ENCODE measurements at regions not wholly inside any gene's neighbourhood (a gene's known extent, or its start where the extent isn't known, plus 50 kb on each side); places are given as distances from the start of the nearest gene placed in this dataset.

DNA sequence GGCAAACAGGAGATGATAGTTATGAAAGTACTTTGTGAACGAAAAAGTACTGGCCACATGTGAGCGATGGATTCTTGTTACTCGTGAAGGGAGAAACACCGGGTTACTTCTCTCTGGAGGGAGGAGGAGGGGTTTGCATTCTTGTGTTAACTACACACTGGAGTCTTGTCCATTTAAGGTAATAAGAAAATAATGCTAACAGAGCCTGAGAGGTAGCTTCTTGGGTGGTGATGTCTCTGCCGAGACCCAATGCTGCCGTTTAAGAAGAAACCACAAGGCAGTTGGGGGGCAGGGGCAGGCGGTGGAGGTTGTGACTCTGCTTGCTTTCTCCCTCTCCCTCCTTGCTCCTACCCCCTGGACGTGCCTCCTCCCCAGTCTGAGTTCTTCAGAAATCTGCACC is 100.9 kb upstream of the ROPN1 start:
- no peak for FAIRE-seq

DNA sequence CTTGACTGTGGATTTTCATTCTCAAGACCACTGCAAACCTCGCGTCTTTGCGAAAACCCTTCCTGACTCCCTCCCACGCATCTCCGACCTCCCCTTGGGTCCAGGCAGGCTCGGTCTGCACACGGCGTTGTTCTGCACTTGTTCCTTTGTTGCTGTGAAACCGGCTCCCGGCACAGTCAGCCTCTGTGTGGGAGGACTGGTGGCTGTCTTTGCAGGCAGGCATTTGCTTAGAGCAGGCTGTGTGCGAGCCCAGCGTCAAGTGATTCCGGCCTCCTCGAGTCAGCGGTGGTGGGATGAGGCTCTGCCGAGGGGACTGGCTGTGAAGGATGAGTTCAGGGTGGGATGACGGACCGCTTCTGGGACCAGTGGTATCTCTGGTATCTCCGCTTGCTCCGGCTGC is 102.6 kb upstream of the ROPN1 start:
- no peak for FAIRE-seq

DNA sequence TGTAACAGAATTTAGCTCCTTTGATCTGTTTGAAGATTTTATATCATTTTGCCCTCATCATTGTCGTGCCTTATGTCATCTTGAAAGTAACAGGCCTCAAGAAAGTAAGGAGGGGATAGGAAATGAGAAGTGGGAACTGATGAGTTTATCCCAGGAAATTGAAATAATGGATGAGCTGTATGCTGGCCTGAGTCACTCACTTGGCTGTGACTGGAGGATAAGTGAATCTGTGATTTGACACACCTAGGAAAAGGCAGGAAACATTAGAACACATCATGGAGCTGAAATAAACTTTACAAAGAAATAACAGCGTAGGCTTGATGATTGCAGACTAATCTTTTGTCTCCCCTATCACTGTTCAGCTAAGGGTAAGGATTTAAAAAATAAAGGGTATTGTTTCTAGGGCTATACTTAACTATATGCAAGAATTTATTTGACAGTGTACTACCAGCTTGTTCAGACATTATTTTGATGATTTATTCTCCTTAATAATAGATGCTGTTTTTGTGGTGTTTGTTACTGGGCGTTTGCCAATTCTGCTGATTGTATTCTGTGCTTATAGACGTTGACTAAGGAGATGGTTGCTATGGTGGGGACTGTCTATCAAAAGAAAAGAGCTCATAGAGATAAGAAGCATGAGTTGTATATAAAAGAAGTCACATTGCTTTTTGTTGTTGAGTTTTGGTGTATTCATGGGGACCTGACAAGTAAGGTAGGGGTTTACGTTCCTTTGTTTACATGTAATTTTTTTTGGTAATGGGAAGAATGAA is 105.6 kb upstream of the ROPN1 start:
- no peak for FAIRE-seq

DNA sequence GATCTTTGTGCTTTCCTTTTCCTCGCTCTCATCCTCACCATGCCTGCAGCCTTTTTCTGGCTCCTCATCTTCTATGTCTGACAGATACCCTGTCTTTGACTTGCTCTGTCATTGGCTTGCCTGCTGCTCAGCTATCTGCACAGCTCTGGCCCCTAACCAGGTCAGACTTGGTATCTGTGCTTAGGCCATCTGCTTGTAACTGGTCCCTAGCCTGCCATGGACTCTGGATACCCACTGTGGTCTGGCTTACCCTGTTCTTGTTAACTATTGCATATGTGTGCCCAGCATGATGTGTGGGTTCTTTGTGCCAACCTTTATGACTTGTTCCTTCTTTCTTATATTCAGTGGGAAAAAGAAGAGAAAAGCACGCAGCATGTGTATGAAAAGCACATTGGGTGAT is 109.7 kb upstream of the ROPN1 start:
- no peak for FAIRE-seq

DNA sequence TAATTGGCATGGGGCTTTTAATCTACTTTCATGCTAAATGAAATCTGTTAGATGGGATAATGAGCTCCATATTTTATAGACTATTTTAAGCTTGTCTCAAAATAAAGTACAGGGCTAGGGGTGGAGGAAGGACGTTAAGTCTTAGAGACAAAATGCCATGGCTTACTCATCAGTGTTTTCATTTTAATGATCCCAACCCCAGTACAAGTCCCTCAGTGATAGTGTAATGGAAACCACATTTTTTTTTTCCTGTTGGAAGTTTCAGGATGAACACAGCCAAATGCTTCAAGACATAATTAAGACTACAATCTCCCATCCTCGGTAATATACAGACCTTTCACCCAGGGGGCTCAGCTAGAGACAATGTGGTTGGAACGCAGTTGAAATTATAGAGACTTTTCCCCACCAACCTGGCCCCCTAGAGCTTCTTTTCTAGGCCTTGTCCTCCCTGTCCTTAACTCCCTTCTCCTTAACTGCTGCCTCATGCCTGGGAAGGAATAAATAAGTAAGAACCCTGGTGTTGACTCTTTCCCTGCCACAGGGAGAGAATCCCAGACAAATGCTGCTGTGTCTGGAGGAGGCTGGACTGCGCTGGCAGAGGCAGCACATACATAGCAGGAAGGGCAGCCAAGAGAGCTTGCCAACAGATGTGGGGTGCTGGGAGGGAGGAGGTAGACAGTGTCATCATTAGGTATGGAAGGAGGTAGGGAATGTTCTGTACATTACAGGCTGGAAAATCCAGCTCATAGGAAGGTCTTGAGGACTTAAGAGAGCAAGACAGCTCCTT is 115.4 kb upstream of the ROPN1 start:
- no peak for FAIRE-seq

DNA sequence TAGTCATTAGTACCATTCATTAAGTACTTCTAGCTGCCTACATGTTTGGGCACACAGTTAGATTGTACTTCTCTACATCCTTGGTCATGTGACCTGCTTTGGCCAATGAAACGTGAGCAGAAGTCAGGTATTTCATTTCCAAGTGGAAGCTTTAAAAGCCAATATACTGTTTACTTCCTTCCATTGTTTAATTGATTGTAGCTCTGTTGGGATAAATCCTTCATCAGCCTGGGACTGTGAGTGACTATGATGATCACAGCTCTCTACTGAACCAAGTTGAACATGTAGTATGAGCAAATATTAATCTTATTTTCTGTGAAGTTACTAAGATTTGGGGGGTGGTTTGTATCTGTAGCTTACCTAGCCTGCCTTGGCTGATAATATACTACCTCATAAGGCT is 116.5 kb upstream of the ROPN1 start:
- FAIRE-seq = no peak

DNA sequence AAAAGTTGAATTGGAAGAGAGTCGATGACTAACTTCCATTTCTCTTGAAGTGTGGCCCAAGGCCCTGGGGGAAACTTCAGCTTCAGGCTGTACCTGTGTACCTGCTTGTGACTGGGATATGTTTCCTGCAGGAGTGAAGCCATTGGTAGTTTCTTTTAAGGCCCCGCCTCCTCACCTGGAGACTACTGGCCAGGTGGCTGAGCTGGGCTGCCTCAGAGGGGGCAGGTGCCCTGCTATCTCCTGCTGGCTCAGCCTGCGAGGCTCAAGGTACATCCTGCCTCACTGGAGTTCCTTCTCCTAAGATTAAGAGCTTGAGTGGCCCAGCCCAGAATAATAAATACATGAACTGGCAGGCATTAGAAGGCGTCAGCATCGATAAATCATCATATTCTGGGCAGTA is 121.6 kb upstream of the ROPN1 start:
- no peak for FAIRE-seq

DNA sequence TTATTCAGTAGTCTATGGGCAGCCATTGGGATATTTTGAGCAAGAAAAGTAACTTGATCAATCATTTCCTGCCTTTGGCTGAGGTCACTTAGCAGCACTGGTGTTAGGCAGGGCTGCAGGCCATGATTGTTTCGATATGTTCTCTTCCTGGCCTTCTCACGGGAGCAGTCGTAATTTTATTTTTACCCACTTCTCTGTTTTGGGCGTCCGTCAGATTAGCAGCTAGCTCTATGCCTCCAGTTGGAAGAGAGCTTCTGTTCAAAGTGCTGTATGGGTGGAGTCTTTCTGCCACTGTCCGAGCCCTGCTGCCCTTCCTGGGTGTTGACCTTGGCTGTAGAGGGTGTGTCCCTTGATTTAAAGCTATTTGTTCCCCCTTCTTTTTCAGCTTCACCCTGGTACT is 123.4 kb upstream of the ROPN1 start:
- no peak for FAIRE-seq

DNA sequence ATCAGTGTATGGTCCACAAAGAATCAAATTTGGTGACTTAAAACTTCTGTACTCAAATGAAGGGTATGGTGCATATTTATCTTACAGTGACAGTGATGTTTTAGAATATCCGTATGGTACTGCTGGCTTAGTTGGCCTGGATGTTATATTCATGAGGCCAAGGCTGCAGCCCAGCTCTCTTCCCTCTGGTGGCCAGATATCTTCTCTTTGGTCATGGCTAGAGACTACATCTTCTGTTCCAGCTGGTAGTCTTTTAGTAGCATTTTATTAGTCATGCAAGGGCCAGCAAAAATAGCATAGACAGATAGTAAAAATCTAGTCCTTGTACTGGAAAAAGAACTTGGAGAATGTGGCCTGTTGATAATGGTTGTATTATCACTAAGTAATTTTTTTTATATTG is 124.0 kb upstream of the ROPN1 start:
- FAIRE-seq = no peak

DNA sequence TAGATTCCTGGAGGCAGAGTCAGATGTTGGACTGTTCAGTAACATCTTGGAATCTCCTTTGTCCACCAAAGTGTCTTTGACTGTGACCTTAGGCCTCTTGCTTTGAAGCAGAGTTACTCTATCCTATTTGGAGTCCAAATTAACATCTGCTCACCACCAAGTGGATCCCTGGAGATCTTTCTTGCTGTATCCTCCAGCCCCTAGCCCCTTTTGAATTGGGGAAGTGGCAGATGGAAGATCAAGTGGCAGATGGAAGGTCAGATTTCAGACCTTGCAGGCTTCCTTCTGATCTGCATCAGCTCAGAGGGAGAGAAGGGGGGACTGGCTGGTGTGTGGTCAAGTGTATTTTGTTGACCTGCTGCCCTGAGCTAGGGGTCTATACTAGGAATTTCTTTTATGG is 125.0 kb upstream of the ROPN1 start:
- no peak for FAIRE-seq

DNA sequence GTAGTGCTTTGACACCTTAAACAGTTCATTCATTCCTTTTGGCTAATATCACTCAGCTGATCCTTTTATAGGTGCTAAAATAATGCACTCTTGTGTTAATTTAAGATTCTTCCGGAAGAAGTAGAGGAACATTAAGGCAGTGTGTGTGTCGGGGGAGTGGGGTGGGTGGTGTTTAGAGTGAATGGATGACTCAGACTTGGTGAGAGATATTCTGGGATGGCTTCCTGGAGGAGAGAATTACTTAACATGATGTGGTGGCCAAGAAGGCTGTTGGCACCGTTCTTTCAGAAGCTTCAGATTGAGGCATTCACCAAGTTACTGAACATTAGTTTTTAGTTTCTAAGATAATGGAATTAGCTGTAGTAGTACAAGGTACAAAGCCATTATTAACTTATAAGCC is 125.6 kb upstream of the ROPN1 start:
- FAIRE-seq = no peak

DNA sequence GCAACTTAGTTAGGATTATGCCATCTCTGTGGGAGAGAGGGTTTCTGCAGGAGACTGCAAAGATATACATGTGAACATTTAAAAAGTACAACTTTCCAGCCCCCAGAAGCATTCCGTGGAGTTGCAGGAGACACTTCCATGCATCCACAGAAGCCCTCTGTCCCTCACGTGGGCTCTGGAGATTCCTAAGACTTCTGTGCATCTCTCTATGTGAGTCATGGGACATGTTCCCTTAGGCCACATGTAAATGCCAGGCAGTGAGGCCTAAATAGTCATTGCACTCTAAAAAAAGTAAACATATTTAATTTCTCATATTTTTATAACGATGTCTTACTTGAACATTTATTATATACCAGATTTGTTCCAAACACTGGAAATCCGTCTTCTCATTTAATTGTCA is 126.5 kb upstream of the ROPN1 start:
- no peak for FAIRE-seq

DNA sequence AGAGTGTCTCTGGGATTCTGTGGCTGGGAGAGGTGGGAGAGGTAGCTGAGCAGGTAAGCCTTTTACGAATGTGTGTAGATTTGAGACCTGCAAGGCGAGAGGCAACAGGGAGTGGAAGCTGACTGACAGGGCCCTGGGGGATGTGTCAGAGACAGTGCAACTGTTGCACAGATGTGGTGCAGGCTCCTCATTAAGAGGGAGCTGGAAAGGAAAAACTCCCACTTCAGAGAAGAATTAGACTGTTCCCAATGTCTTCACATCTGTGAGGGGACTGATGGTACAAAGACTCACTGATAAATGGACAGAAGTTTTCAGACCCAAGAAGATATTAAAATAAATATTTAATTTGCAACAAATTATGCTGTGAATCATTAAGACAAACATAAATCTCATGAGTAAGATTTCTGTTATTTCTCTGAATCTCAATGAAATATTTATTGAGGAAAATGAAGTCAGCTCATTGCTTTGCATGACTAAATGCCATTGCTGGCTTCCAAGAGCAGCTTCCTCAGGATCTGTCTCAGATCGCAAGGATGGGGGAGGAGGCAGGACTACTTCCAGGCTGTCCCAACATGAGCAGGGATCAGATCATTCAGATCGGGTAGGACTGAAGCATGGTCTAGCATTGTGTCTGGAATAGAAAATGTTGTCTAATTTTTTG is 127.3 kb upstream of the ROPN1 start:
- no peak for FAIRE-seq

DNA sequence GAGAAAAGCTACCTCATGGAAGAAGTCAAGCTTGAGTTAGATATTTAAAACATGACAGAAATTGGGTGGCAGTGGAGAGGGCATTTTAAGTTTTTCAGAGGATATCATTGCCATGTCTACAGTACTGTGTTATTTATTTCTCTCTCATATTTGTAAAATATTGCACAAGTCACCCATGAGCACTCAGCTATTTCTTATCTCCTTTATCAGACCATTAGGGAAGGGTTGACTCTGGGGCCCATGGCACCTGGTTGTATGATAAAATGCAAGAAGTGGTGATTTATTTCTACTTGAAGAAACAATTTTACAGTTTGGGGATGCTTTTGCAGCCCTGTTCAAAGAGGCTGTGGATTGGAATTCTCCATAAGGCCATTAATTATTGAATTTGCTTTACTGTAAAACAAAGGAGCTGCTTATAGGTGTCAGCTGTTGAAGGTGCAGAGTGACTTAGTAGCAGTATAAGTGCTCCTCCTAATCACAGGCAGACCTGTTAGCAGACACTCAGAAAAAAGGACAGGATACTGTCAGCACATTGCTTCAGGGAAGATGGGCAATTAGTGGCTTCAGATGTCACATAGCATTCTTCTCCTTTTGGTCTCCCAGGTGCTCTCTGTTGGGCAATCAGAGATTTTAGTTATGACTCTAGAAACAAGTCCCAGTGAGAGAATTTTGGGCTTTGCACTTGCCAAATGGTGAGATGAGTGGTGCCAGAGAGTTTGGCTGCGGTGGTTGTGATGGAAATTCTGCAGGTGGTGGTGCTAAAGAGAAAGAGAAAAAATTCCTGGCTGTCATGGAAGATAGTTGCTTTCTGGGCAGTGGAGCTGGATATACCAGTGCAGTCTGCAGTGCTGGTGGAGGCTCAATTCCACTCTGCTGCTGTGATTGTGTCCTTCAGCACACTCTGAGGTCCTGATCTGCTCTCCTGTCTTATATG is 129.7 kb upstream of the ROPN1 start:
- FAIRE-seq = no peak

DNA sequence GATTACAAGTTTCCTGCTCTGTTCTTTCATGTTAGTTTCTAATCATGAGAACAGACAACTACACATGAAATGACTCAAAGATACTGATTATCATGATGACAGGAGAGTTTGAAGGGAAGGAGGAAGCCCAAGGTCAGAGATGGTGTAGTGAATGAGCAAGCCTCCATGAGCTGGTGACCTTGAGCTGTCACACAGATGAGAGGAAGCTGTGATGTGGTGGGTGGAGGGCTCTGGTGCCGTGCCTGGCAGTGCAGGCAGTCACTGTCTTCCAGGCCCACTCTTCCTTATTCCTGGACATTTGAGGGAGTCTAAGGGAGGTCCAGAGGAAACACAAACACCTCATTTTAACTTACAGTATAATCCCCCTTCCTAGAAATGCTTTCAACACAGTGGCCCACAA is 133.4 kb upstream of the ROPN1 start:
- no peak for FAIRE-seq

DNA sequence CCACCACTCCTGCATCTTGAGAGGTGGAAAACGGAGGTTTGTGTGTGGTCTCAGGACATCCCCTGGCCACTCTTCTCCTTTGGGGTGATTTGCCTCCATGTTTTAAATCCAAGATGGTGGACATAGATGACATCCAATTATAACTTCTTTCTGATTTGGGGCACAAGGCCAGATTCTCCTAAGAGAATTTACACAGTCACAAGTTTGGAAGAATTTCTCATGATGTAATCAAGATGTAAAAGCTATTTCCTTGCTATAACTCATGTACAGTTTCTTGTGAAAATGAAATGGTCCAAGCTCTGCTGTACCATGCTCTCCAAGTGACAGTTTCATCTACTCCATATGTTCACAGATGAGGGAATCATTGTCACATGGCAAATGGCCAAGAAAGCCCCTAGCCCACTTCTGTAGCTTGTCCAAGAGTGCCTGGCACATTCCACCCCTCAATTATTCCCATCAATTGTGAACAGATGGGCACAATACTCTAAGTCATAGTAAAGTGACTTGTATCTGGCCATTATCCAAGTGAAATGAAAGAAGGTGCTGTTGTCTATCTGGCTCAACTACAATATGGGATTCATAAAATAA is 134.6 kb upstream of the ROPN1 start:
- FAIRE-seq = no peak

DNA sequence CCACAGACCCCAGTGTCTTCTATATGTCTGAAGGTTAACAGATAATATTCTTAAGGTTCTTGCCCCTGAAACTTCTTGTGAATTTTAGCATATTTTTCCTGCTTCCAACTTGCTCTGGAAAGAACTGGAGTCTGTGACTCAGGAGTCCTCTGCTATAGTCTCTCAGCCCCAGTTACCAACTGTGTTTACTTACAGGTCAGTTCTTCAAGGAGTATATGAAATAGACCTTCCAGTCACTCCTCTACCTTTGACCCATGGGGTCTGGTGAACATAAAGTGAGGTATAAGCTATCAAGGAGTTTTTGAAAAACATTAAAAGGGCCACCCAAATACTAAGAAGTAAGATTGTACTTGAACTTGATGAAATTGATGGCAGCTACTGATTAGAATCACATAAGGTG is 139.2 kb upstream of the ROPN1 start:
- no peak for FAIRE-seq

DNA sequence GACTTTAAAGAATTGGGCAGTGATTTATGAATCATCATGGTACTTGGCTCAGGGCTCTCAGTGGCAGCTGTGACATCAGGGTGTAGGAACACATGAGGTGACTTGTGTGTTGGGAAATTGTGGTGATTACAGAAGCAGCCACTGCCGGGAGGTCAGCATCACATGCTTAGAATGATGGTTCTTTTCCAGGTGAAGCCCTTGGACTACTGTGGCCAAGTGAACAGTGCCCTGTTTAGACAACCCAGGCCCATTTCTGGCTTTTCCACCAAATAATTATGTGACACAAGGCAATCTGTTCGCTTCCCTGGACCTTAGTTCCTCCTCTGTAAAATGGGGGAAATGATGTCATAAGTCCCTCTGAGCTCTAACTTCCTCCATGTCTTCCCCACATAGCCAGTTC is 139.7 kb upstream of the ROPN1 start:
- no peak for FAIRE-seq

DNA sequence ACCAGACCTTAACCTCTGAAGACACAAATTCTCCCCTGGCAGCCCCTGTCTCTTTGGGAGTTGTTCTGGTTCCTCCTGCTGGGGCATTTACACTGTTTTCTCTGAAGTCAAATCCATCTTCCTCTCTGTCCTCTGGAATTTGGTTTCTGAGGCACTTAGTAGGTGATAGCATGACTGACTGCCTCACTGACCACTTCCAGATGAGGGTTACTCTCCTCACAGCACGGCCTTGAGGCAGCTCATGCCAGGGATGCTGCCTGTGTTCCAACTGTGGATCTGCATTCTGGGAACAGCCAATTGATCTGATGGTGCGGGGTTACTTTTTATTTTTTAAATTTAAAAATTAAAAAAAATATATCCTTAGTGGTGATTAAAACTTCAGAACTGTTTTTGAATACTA is 140.9 kb upstream of the ROPN1 start:
- FAIRE-seq = no peak

DNA sequence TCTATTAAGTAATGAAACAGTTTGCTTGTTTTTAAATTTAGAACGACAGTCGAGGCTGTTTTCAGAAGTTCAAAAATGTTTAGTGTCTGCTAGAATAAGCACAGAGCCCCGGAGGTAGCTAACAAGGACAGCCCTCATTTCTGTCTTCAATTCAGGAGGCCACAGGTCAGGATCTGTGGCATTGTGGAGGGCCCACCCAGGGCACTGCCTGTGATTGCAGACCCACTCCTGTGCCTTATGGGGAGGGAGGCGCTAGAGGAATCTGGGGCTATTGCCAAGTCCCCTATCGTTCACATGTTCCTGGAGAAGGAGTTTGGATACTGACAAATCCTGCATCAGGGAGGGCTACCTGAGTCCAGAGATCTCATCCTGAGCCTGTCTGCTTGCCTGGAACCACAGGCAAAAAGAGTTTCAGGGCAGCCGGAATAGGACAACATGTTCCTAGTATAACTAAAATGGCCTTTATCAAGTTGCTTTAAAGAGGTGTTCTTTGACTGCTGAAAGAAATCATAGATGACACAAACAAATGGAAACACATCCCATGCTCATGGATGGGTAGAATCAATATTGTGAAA is 141.5 kb upstream of the ROPN1 start:
- no peak for FAIRE-seq

DNA sequence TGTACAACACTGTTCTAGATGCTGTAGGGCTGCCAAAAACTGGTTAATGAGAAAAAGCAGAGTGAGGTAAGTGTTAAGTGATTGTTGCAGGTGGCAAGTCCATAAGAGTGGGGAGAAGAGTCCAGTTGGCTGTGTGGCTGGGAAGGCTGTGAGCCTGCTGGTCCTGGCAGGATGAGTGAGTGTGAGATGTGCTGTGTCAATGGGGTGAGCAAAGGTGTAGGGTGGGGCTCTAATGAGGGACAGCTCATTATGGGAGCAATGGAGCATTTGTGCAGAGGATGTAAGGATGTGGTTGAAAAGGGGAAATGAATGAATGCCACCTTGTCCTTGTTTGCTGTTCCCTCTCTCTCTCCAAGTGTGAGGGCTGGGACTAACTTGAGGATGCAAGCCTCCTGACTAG is 145.3 kb upstream of the ROPN1 start:
- FAIRE-seq = no peak

DNA sequence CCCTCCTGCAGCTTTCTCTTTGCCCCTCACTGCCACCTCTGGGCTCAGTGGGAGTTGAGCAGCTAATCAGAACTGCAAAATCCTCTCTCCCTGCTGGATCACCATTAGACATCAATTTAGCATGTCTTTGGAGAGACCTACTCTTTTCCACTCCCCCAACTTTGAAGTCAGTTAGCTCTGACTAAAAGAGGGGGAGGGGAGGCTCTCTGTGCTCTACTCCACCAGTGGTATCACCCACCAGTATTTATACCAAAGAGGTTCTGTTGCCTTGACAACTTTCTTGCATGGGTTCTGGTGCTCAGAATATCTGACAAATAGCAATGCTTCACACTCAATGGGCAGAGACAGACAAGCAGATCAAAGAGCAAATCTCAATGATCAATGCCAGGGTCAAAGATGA is 146.2 kb upstream of the ROPN1 start:
- FAIRE-seq = no peak
